ENCODE measurements at regions not wholly inside any gene's neighbourhood (a gene's known extent, or its start where the extent isn't known, plus 50 kb on each side); places are given as distances from the start of the nearest gene placed in this dataset.

GRCh38 chr20:6868861-6869260 lies 101.4 kb downstream of the BMP2 start:
- TF ChIP-seq TCF4 (CRISPR knock-in tag; IDR thresholded peaks at IDR 0.05; ENCODE audit: borderline replicate concordance) (no peak), GLIS3 (CRISPR knock-in tag; IDR thresholded peaks at IDR 0.05) (no peak), SNAI2 (CRISPR knock-in tag; IDR thresholded peaks at IDR 0.05) (no peak), ARNTL (CRISPR knock-in tag; IDR thresholded peaks at IDR 0.05; ENCODE audit: borderline replicate concordance, low read depth) (no peak), ESRRG (CRISPR knock-in tag; IDR thresholded peaks at IDR 0.05) (no peak), RARB (CRISPR knock-in tag; IDR thresholded peaks at IDR 0.05) (no peak), BACH2 (CRISPR knock-in tag; IDR thresholded peaks at IDR 0.05; ENCODE audit: borderline replicate concordance) (no peak), ZFP30 (CRISPR knock-in tag; IDR thresholded peaks at IDR 0.05) (no peak), ZNF565 (CRISPR knock-in tag; conservative IDR thresholded peaks at IDR 0.05; ENCODE audit: low read depth) (no peak), ZC3H10 (CRISPR knock-in tag; IDR thresholded peaks at IDR 0.05) (no peak), POU6F1 (CRISPR knock-in tag; IDR thresholded peaks at IDR 0.05; ENCODE audit: borderline replicate concordance, low read depth) (no peak), PPARA (CRISPR knock-in tag; IDR thresholded peaks at IDR 0.05; ENCODE audit: borderline replicate concordance) (no peak), TOX (CRISPR knock-in tag; IDR thresholded peaks at IDR 0.05; ENCODE audit: borderline replicate concordance) (no peak), CREB5 (CRISPR knock-in tag; IDR thresholded peaks at IDR 0.05; ENCODE audit: low read depth) (no peak), CSDC2 (CRISPR knock-in tag; IDR thresholded peaks at IDR 0.05) (no peak), CSRNP3 (CRISPR knock-in tag; IDR thresholded peaks at IDR 0.05) (no peak)
- no peak for ATAC-seq

- ATAC-seq = no peak
- TF ChIP-seq CREB5 (CRISPR knock-in tag; IDR thresholded peaks at IDR 0.05; ENCODE audit: low read depth) = no peak
- TF ChIP-seq TCF4 (CRISPR knock-in tag; IDR thresholded peaks at IDR 0.05; ENCODE audit: borderline replicate concordance) = no peak
- no peak for TF ChIP-seq ZNF70 (CRISPR knock-in tag; IDR thresholded peaks at IDR 0.05)
- TF ChIP-seq ZC3H10 (CRISPR knock-in tag; IDR thresholded peaks at IDR 0.05) = no peak
- no peak for TF ChIP-seq BACH2 (CRISPR knock-in tag; IDR thresholded peaks at IDR 0.05; ENCODE audit: borderline replicate concordance)
- no peak for TF ChIP-seq CSDC2 (CRISPR knock-in tag; IDR thresholded peaks at IDR 0.05)
- no peak for TF ChIP-seq GLIS3 (CRISPR knock-in tag; IDR thresholded peaks at IDR 0.05)
- TF ChIP-seq POU6F1 (CRISPR knock-in tag; IDR thresholded peaks at IDR 0.05; ENCODE audit: borderline replicate concordance, low read depth) = no peak
- TF ChIP-seq TOX (CRISPR knock-in tag; IDR thresholded peaks at IDR 0.05; ENCODE audit: borderline replicate concordance) = no peak
- no peak for TF ChIP-seq RARB (CRISPR knock-in tag; IDR thresholded peaks at IDR 0.05)
- TF ChIP-seq ZNF8 (CRISPR knock-in tag; IDR thresholded peaks at IDR 0.05) = no peak
Measured at GRCh38 chr20:6870559-6870958, 103.1 kb downstream of the BMP2 start.

- TF ChIP-seq ARNTL (CRISPR knock-in tag; IDR thresholded peaks at IDR 0.05; ENCODE audit: borderline replicate concordance, low read depth) (no peak), ZFP30 (CRISPR knock-in tag; IDR thresholded peaks at IDR 0.05) (no peak), ZNF565 (CRISPR knock-in tag; conservative IDR thresholded peaks at IDR 0.05; ENCODE audit: low read depth) (no peak), PPARA (CRISPR knock-in tag; IDR thresholded peaks at IDR 0.05; ENCODE audit: borderline replicate concordance) (no peak), BACH2 (CRISPR knock-in tag; IDR thresholded peaks at IDR 0.05; ENCODE audit: borderline replicate concordance) (no peak), GLIS3 (CRISPR knock-in tag; IDR thresholded peaks at IDR 0.05) (no peak), SNAI2 (CRISPR knock-in tag; IDR thresholded peaks at IDR 0.05) (no peak), ISL1 (CRISPR knock-in tag; IDR thresholded peaks at IDR 0.05) (no peak), ZNF8 (CRISPR knock-in tag; IDR thresholded peaks at IDR 0.05) (no peak)
- no peak for ATAC-seq
Measured at GRCh38 chr20:6877633-6878032, 110.1 kb downstream of the BMP2 start.

Data from SK-N-SH treated with all-trans-retinoic acid at 6 μM for 48 hours (cell line).